GM12878 (cell line): ENCODE measurements at regions not wholly inside any gene's neighbourhood (a gene's known extent, or its start where the extent isn't known, plus 50 kb on each side); places are given as distances from the start of the nearest gene placed in this dataset.

ENCODE experiments used
- ATAC-seq: fragments of 200-7000 bp; cut with Tn5 transposase; 3 replicates; pipeline ENCODE4 v1.9.1; 2020; ENCODE audit warnings: mild to moderate bottlenecking, moderate library complexity
- BruUV-seq: library from RNA; stranded (reverse); fragments of 400-500 nt; replicated peaks from 2 replicates; lab custom pipeline; 2021; lab: Mats Ljungman, UMichigan
- CTCF ChIA-PET: fragments of 300-600 bp; sonication (Branson Sonifier 250); formaldehyde crosslinking; extraction: SDS; loops from one replicate; lab custom pipeline; 2021; ENCODE audit warnings: inconsistent platforms; lab: Yijun Ruan, JAX
- POLR2A ChIA-PET: fragments of 350-600 bp; formaldehyde crosslinking; extraction: SDS; loops from one replicate; lab custom pipeline; 2021; ENCODE audit warnings: inconsistent platforms; lab: Charles Lee
- RAD21 ChIA-PET: fragments of 300-600 bp; sonication (Branson Sonifier 250); formaldehyde crosslinking; loops from one replicate; lab custom pipeline; 2023; ENCODE audit warnings: antibody characterized with exemption; ENCODE audit not compliant: unreplicated experiment; lab: Charles Lee
- SMC1A ChIA-PET: fragments of 300-600 bp; sonication (Branson Sonifier 250); formaldehyde crosslinking; loops from one replicate; lab custom pipeline; 2023; ENCODE audit not compliant: unreplicated experiment, uncharacterized antibody; lab: Charles Lee
- DNase-seq: peaks from one replicate; pipeline ENCODE4 v3.0.0-alpha.2; 2011; ENCODE audit warnings: low read depth, low spot score
- FAIRE-seq: peaks from 3 replicates; lab custom pipeline; 2011; peaks lifted over from hg19 to GRCh38; lab: Jason Lieb, UNC
- H2AFZ ChIP-seq: 2 replicates; pipeline ENCODE4 v1.6.0; 2011; ENCODE audit warnings: low read depth, low read length, control low read depth; ENCODE audit not compliant: control insufficient read depth
- H3K27ac ChIP-seq: 2 replicates; pipeline ENCODE4 v1.5.1; 2011; ENCODE audit warnings: control low read depth; ENCODE audit not compliant: control insufficient read depth, insufficient read depth
- H3K27me3 ChIP-seq, 2 experiments: replicated peaks in 1 of 2; 2 replicates each; pipeline versions ENCODE4 v1.6.0 to v1.6.1; 2011; ENCODE audit warnings: low read length in 1 of 2; ENCODE audit not compliant: control insufficient read depth in 2 of 2, insufficient read depth in 2 of 2
- H3K36me3 ChIP-seq, 2 experiments: 2 replicates each; pipeline ENCODE4 v1.5.1; 2011; ENCODE audit warnings: low read length in 1 of 2; ENCODE audit not compliant: control insufficient read depth in 2 of 2, insufficient read depth in 2 of 2
- H3K4me1 ChIP-seq: 2 replicates; pipeline ENCODE4 v1.6.1; 2011; ENCODE audit warnings: mild to moderate bottlenecking, low read length, moderate library complexity, mixed read lengths; ENCODE audit not compliant: control insufficient read depth, insufficient read depth
- H3K4me2 ChIP-seq: 2 replicates; pipeline ENCODE4 v1.6.0; 2011; ENCODE audit warnings: control low read depth; ENCODE audit not compliant: control insufficient read depth, insufficient read depth
- H3K4me3 ChIP-seq: fragments of 200-600 bp; sonication (generic); 2 replicates; pipeline ENCODE4 v1.5.1; 2016
- H3K79me2 ChIP-seq: 2 replicates; pipeline ENCODE4 v1.6.0; 2011; ENCODE audit warnings: low read length; ENCODE audit not compliant: control insufficient read depth, insufficient read depth
- H3K9ac ChIP-seq: 2 replicates; pipeline ENCODE4 v1.8.0; 2011; ENCODE audit warnings: low read length, control low read depth, mixed read lengths; ENCODE audit not compliant: control insufficient read depth, insufficient read depth
- H3K9me3 ChIP-seq: replicated peaks from 3 replicates; pipeline ENCODE4 v1.5.1; 2011; ENCODE audit warnings: mild to moderate bottlenecking, low read length; ENCODE audit not compliant: control insufficient read depth, insufficient read depth
- H4K20me1 ChIP-seq: 2 replicates; pipeline ENCODE4 v1.6.0; 2011; ENCODE audit not compliant: control insufficient read depth, insufficient read depth
- BCL3 ChIP-seq: IDR thresholded peaks from 2 replicates; pipeline ENCODE4 v1.6.1; 2011; ENCODE audit warnings: borderline replicate concordance, low read depth, mild to moderate bottlenecking, moderate library complexity, low read length; ENCODE audit not compliant: insufficient read depth, poor library complexity, severe bottlenecking
- CBX3 ChIP-seq: fragments of 200-600 bp; sonication (generic); IDR thresholded peaks from 2 replicates; pipeline ENCODE4 v1.6.1; 2016; ENCODE audit warnings: low read depth, borderline replicate concordance
- E2F8 ChIP-seq: fragments of 450-650 bp; IDR thresholded peaks from 2 replicates; pipeline ENCODE4 v1.6.1; 2018; ENCODE audit warnings: mild to moderate bottlenecking, low read depth, moderate library complexity; ENCODE audit not compliant: partially characterized antibody
- EGR1 ChIP-seq, 2 experiments: IDR thresholded peaks; 1 replicate in 1 of 2; 2 replicates in 1 of 2; pipeline ENCODE4 v1.6.1; 2011 to 2012; ENCODE audit warnings: low read depth in 2 of 2, low read length in 2 of 2, borderline replicate concordance in 1 of 2, mild to moderate bottlenecking in 1 of 2, moderate library complexity in 1 of 2
- ESRRA ChIP-seq: IDR thresholded peaks from 2 replicates; pipeline ENCODE4 v1.6.1; 2012; ENCODE audit warnings: mild to moderate bottlenecking, low read length, improper control_type of control experiment
- KDM1A ChIP-seq: fragments of 200-600 bp; sonication (generic); IDR thresholded peaks from 2 replicates; pipeline ENCODE4 v1.6.1; 2016; ENCODE audit warnings: borderline replicate concordance
- NBN ChIP-seq: fragments of 450-650 bp; IDR thresholded peaks from 2 replicates; pipeline ENCODE4 v1.6.1; 2016
- SP1 ChIP-seq: IDR thresholded peaks from one replicate; pipeline ENCODE4 v1.6.1; 2011; ENCODE audit warnings: low read depth, low read length
- SREBF1 ChIP-seq: IDR thresholded peaks from 2 replicates; pipeline ENCODE4 v1.6.1; 2012; ENCODE audit warnings: mild to moderate bottlenecking, low read length
- SREBF2 ChIP-seq: IDR thresholded peaks from 2 replicates; pipeline ENCODE4 v1.6.1; 2012; ENCODE audit warnings: mild to moderate bottlenecking, low read length
- STAT3 ChIP-seq: IDR thresholded peaks from 2 replicates; pipeline ENCODE4 v1.6.1; 2011; ENCODE audit warnings: low read depth, low read length, improper control_type of control experiment
- USF2 ChIP-seq: IDR thresholded peaks from 2 replicates; pipeline ENCODE4 v1.6.1; 2011; ENCODE audit warnings: low read depth, low read length, improper control_type of control experiment, borderline replicate concordance
- WRNIP1 ChIP-seq: IDR thresholded peaks from 2 replicates; pipeline ENCODE4 v1.6.1; 2011; ENCODE audit warnings: low read depth, low read length, improper control_type of control experiment, borderline replicate concordance
- in situ Hi-C: fragments of 300-500 bp; cut with MboI; formaldehyde crosslinking; loops from 9 replicates; pipeline ENCODE4 v1.14.3; 2018; ENCODE audit warnings: mixed read lengths
- intact Hi-C: fragments of 100-400 bp; cut with micrococcal nuclease; formaldehyde crosslinking; loops from one replicate; pipeline ENCODE4 v1.14.2; 2022; ENCODE audit not compliant: unreplicated experiment

- TF ChIP-seq USF2, result no peak
- no peak for TF ChIP-seq SP1
- no peak for TF ChIP-seq NBN
- no peak for TF ChIP-seq KDM1A
- no peak for TF ChIP-seq BCL3
- no peak for TF ChIP-seq EGR1 (IDR thresholded peaks at IDR 0.05; ENCODE audit: borderline replicate concordance in 1 of 2, low read depth in 2 of 2, low read length in 2 of 2)
- TF ChIP-seq WRNIP1, result no peak
- no peak for TF ChIP-seq E2F8
- TF ChIP-seq STAT3, result no peak
- no peak for TF ChIP-seq ESRRA
- no peak for TF ChIP-seq CBX3
- TF ChIP-seq SREBF1, result no peak
- no peak for TF ChIP-seq SREBF2
These were observed 52.5 kb upstream of the RPL34 start for GRCh38 chr4:108567831-108568230.

More at GRCh38 chr4:108567831-108568230, 52.5 kb upstream of the RPL34 start:
- no TSS peak for BruUV-seq
- ChIA-PET SMC1A (no interaction called here), CTCF (no interaction called here), POLR2A (no interaction called here), RAD21 (interaction anchor here (1.1 kb wide), 1 partner anchor 549 kb away, joined by 3 read pairs; no protein-coding TSS in a partner anchor)
- in situ Hi-C loops, result no loop called here
- Histone ChIP-seq H3K79me2 (no peaks in the 10 kb centered on the region), H3K4me3 (no peak overlapping the region), H3K4me1 (no peaks in the 10 kb centered on the region), H3K4me2 (no peak overlapping the region), H4K20me1 (no peaks in the 10 kb centered on the region), H3K36me3 (no peaks in the 10 kb centered on the region), H2AFZ (no peak overlapping the region), H3K27ac (no peak overlapping the region), H3K9me3 (no peaks in the 10 kb centered on the region), H3K27me3 (no peaks in the 10 kb centered on the region; a peak in 1 of 4 replicates), H3K9ac (no peak overlapping the region)
- FAIRE-seq (no peak), DNase-seq (no peak), ATAC-seq (no peak)
- intact Hi-C loops, result loop anchor here (10.0 kb wide), 1 partner anchor 383 kb away; no protein-coding TSS in a partner anchor
